SK-N-SH (cell line): ENCODE measurements at regions not wholly inside any gene's neighbourhood (a gene's known extent, or its start where the extent isn't known, plus 50 kb on each side); places are given as distances from the start of the nearest gene placed in this dataset.

Source experiments
- CTCF ChIA-PET: fragments of 300-600, 350-600 bp; formaldehyde crosslinking; extraction: SDS; loops from one replicate; lab custom pipeline; 2021; lab: Yijun Ruan, JAX
- POLR2A ChIA-PET: fragments of 350-600 bp; sonication (Branson Sonifier 250); formaldehyde crosslinking; extraction: SDS; loops from one replicate; lab custom pipeline; 2020; ENCODE audit warnings: antibody characterized with exemption, inconsistent platforms; lab: Yijun Ruan, JAX
- DNase-seq: peaks from one replicate; pipeline ENCODE4 v3.0.0; 2012
- H2AFZ ChIP-seq: fragments of 200-600 bp; sonication (generic); 2 replicates; pipeline ENCODE4 v1.8.1; 2016; ENCODE audit warnings: antibody characterized with exemption, mild to moderate bottlenecking, low read depth
- H3F3A ChIP-seq: fragments of 200-600 bp; sonication (generic); replicated peaks from 2 replicates; pipeline ENCODE3; 2016; ENCODE audit warnings: antibody characterized with exemption, mild to moderate bottlenecking; ENCODE audit not compliant: insufficient read depth
- H3K27ac ChIP-seq, 2 experiments: fragments of 200-500 bp in 1 of 2; fragments of 200-600 bp in 1 of 2; sonication (Bioruptor generic) in 1 of 2; sonication (generic), shearing (Covaris generic) in 1 of 2; 2 replicates each; pipeline versions ENCODE4 v1.5.1 to v1.6.1; 2014 to 2016; ENCODE audit warnings: low read depth in 2 of 2, inconsistent platforms in 1 of 2, low read length in 1 of 2, mild to moderate bottlenecking in 1 of 2, mixed read lengths in 1 of 2
- H3K27me3 ChIP-seq: fragments of 200-600 bp; sonication (generic), shearing (Covaris generic); 2 replicates; pipeline ENCODE4 v1.6.1; 2016; ENCODE audit warnings: mixed run types; ENCODE audit not compliant: insufficient read depth
- H3K36me3 ChIP-seq, 2 experiments: fragments of 200-500 bp in 1 of 2; fragments of 200-600 bp in 1 of 2; sonication (Bioruptor generic) in 1 of 2; sonication (generic) in 1 of 2; replicated peaks in 1 of 2; 2 replicates each; pipeline versions ENCODE3 to v1.5.1; 2014 to 2016; ENCODE audit warnings: low read length in 1 of 2, mild to moderate bottlenecking in 1 of 2; ENCODE audit not compliant: insufficient read depth in 2 of 2, control insufficient read depth in 1 of 2
- H3K4me1 ChIP-seq, 2 experiments: fragments of 200-500 bp in 1 of 2; fragments of 200-600 bp in 1 of 2; sonication (Bioruptor generic) in 1 of 2; sonication (generic), shearing (Covaris generic) in 1 of 2; 2 replicates each; pipeline versions ENCODE4 v1.5.1 to v1.6.1; 2014 to 2016; ENCODE audit warnings: low read depth in 1 of 2, low read length in 1 of 2, mixed run types in 1 of 2; ENCODE audit not compliant: insufficient read depth in 2 of 2, control insufficient read depth in 1 of 2
- H3K4me2 ChIP-seq: fragments of 200-600 bp; sonication (generic), shearing (Covaris generic); 2 replicates; pipeline ENCODE4 v1.6.1; 2017; ENCODE audit warnings: mixed run types
- H3K4me3 ChIP-seq, 2 experiments: fragments of 200-500 bp in 1 of 2; fragments of 200-600 bp in 1 of 2; sonication (Bioruptor generic) in 1 of 2; sonication (generic), shearing (Covaris generic) in 1 of 2; 2 replicates each; pipeline versions ENCODE4 v1.5.1 to v1.8.1; 2014 to 2016; ENCODE audit warnings: low read depth in 2 of 2, inconsistent platforms in 1 of 2, low read length in 1 of 2, mild to moderate bottlenecking in 1 of 2, mixed read lengths in 1 of 2, moderate library complexity in 1 of 2
- H3K79me2 ChIP-seq: fragments of 200-600 bp; sonication (generic); 2 replicates; pipeline ENCODE4 v1.8.1; 2017; ENCODE audit warnings: mild to moderate bottlenecking; ENCODE audit not compliant: insufficient read depth
- H3K9ac ChIP-seq: fragments of 200-600 bp; sonication (generic); 2 replicates; pipeline ENCODE4 v1.6.1; 2017; ENCODE audit warnings: mixed run types
- H3K9me2 ChIP-seq: fragments of 200-600 bp; sonication (generic); 2 replicates; pipeline ENCODE4 v1.6.1; 2017; ENCODE audit warnings: mixed run types
- H3K9me3 ChIP-seq: fragments of 200-600 bp; sonication (generic); 2 replicates; pipeline ENCODE4 v1.6.1; 2017; ENCODE audit warnings: mixed run types, mild to moderate bottlenecking, moderate library complexity
- H4K20me1 ChIP-seq: fragments of 200-600 bp; sonication (generic); 2 replicates; pipeline ENCODE4 v1.6.1; 2017; ENCODE audit warnings: mild to moderate bottlenecking, mixed run types; ENCODE audit not compliant: insufficient read depth
- CTCF ChIP-seq: fragments of 200-600 bp; sonication (generic); IDR thresholded peaks from 2 replicates; pipeline ENCODE4 v1.6.1; 2017; ENCODE audit warnings: antibody characterized with exemption, mild to moderate bottlenecking, moderate library complexity
- ELF1 ChIP-seq: IDR thresholded peaks from 2 replicates; pipeline ENCODE4 v1.4.0; 2012
- EZH2phosphoT487 ChIP-seq: fragments of 200-600 bp; sonication (generic); IDR thresholded peaks from 2 replicates; pipeline ENCODE4 v1.6.1; 2017; ENCODE audit warnings: low read depth, mixed run types, mild to moderate bottlenecking, antibody characterized with exemption, moderate library complexity, borderline replicate concordance
- GABPA ChIP-seq: IDR thresholded peaks from 2 replicates; pipeline ENCODE4 v1.4.0; 2012; ENCODE audit warnings: low read depth, mild to moderate bottlenecking
- IRF3 ChIP-seq: fragments of 150-350 bp; IDR thresholded peaks from 2 replicates; pipeline ENCODE4 v1.6.1; 2016; ENCODE audit warnings: mild to moderate bottlenecking, low read depth, low read length
- MXI1 ChIP-seq: IDR thresholded peaks from 2 replicates; pipeline ENCODE4 v1.6.1; 2012; ENCODE audit warnings: mild to moderate bottlenecking, low read depth, low read length, improper control_type of control experiment
- NRF1 ChIP-seq: IDR thresholded peaks from 2 replicates; pipeline ENCODE4 v1.6.1; 2012; ENCODE audit warnings: low read depth, mild to moderate bottlenecking, low read length
- POLR2AphosphoS5 ChIP-seq: IDR thresholded peaks from 2 replicates; pipeline ENCODE4 v1.6.1; 2012; ENCODE audit warnings: low read depth, low read length
- REST ChIP-seq: IDR thresholded peaks from 2 replicates; pipeline ENCODE4 v1.6.1; 2012; ENCODE audit warnings: mild to moderate bottlenecking, low read depth, low read length, moderate library complexity
- RFX5 ChIP-seq: IDR thresholded peaks from 2 replicates; pipeline ENCODE4 v1.6.1; 2012; ENCODE audit warnings: mild to moderate bottlenecking, improper control_type of control experiment, low read length
- USF2 ChIP-seq: fragments of 150-350 bp; IDR thresholded peaks from 2 replicates; pipeline ENCODE4 v1.6.1; 2017; ENCODE audit warnings: antibody characterized with exemption, low read length, low read depth, borderline replicate concordance
- ZBTB33 ChIP-seq: IDR thresholded peaks from 2 replicates; pipeline ENCODE4 v1.4.0; 2012; ENCODE audit warnings: low read depth, borderline replicate concordance
- WGBS: methylation state at CpG from one replicate; pipeline ENCODE4 v1.1.6; 2017; ENCODE audit warnings: low lambda C conversion rate; 5-methylcytosine and 5-hydroxymethylcytosine counted together

- no peak for DNase-seq
- Histone ChIP-seq H3K79me2 (no peaks in the 10 kb centered on the region), H3K4me1 (no peaks in the 10 kb centered on the region), H2AFZ (no peak overlapping the region), H4K20me1 (no peaks in the 10 kb centered on the region), H3F3A (no peaks in the 10 kb centered on the region), H3K9me2 (no peaks in the 10 kb centered on the region), H3K9ac (no peak overlapping the region)
- POLR2A ChIA-PET: no interaction called here
- TF ChIP-seq IRF3 (no peak), EZH2phosphoT487 (no peak), GABPA (no peak), ELF1 (no peak), REST (no peak), POLR2AphosphoS5 (no peak), USF2 (no peak), MXI1 (no peak), ZBTB33 (no peak), RFX5 (no peak), CTCF (no peak), NRF1 (no peak)
- TF ChIP-seq, all 33 proteins: peak for 0
- Histone ChIP-seq H3K27ac (no peak overlapping the region), H3K4me3 (no peak overlapping the region), H3K9me3 (no peaks in the 10 kb centered on the region; the same call in 1 of the 2 replicates), H3K4me2 (no peak overlapping the region), H3K27me3 (no peaks in the 10 kb centered on the region), H3K36me3 (no peaks in the 10 kb centered on the region)
- CTCF ChIA-PET: no interaction called here
- 17% methylated on average over 1 of the region's 1 CpG for WGBS
Observed at GRCh38 chr7:70887186-70887585, 244.8 kb upstream of the GALNT17 start.
